ENCODE measurements at regions not wholly inside any gene's neighbourhood (a gene's known extent, or its start where the extent isn't known, plus 50 kb on each side); places are given as distances from the start of the nearest gene placed in this dataset.
A peak's percentile ranks its signal among the peaks of the same experiment; 100 is the strongest.

DNA sequence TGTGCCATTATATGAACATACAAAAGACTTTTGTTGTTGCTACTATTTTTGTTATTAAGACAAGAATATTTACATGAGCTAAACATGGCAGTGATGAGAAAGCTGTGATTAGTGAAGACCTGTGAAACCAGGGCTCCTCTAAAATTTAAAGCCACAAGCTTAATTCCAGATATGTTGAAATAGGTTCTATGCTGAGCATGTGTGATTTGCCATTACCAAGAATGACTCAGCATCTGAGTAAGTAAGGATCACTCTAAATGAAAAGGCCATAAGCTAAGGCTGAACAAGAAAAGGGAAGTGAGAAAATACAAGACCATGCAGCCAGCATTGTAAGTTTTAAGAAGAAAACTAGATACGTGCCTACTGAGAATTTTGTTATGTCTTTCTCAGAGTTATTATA is 75.9 kb upstream of the CAMK2D start (continued):
- peak; percentile 79 for TF ChIP-seq JUNB (IDR thresholded peaks at IDR 0.05)
- no peak for TF ChIP-seq FOXK2 (IDR thresholded peaks at IDR 0.05)
- TF ChIP-seq ZNF207 (IDR thresholded peaks at IDR 0.05; ENCODE audit: borderline replicate concordance): no peak
- TF ChIP-seq KAT2A (conservative IDR thresholded peaks at IDR 0.05; ENCODE audit: control insufficient read depth, low read depth, low read length): no peak
- no peak for TF ChIP-seq HDAC2 (IDR thresholded peaks at IDR 0.05)
- TF ChIP-seq NFYA (IDR thresholded peaks at IDR 0.05; ENCODE audit: borderline replicate concordance, low read depth, low read length): no peak
- TF ChIP-seq ESRRA (IDR thresholded peaks at IDR 0.05; ENCODE audit: low read length): no peak
- no peak for TF ChIP-seq EZH2 (IDR thresholded peaks at IDR 0.05; ENCODE audit: borderline replicate concordance, control insufficient read depth, low read depth, low read length)

GRCh38 chr4:113835005-113835404 is 73.5 kb upstream of the CAMK2D start:
- Histone ChIP-seq H3K79me2 (ENCODE audit: control insufficient read depth, insufficient read depth, low read length) (no peaks in the 10 kb centered on the region), H3K4me1 (ENCODE audit: control insufficient read depth, insufficient read depth, low read length) (peaks cover 19% of the 10 kb centered on the region), H3K36me3 (ENCODE audit: control insufficient read depth in 2 of 2, insufficient read depth in 2 of 2, low read length in 1 of 2) (no peaks in the 10 kb centered on the region), H3K9me3 (replicated peaks; ENCODE audit: control insufficient read depth, insufficient read depth, low read length) (peaks cover 5% of the 10 kb centered on the region), H3K4me2 (ENCODE audit: control insufficient read depth, insufficient read depth) (no peak overlapping the region), H3K27ac (ENCODE audit: control insufficient read depth, insufficient read depth) (no peak overlapping the region), H3K27me3 (replicated peaks in 1 of 2; ENCODE audit: control insufficient read depth in 2 of 2, insufficient read depth in 2 of 2, low read length in 1 of 2) (no peaks in the 10 kb centered on the region), H2AFZ (ENCODE audit: control insufficient read depth, low read depth, low read length) (no peak overlapping the region), H3K9ac (ENCODE audit: control insufficient read depth, insufficient read depth, low read length) (no peak overlapping the region), H3K4me3 (no peak overlapping the region), H4K20me1 (ENCODE audit: control insufficient read depth, insufficient read depth) (no peaks in the 10 kb centered on the region)
- ChIA-PET SMC1A (ENCODE audit: uncharacterized antibody, unreplicated experiment) (interaction anchor here (0.6 to 8.9 kb wide), 6 partner anchors 9 to 236 kb away, joined by 3 to 150 read pairs (median 4); no protein-coding TSS in a partner anchor), CTCF (interaction anchor here (1.3 kb wide), 1 partner anchor 9 kb away, joined by 5 read pairs; no protein-coding TSS in a partner anchor), RAD21 (ENCODE audit: unreplicated experiment) (interaction anchor here (7.0 kb wide), 1 partner anchor 9 kb away, joined by 84 read pairs; no protein-coding TSS in a partner anchor), POLR2A (interaction anchor here (1.3 to 1.9 kb wide), 3 partner anchors 10 to 53 kb away, joined by 4 to 7 read pairs (median 4); no protein-coding TSS in a partner anchor)
- FAIRE-seq: no peak
- in situ Hi-C loops (cut with MboI): no loop called here
- no TSS peak for BruUV-seq (replicated peaks)
- no peak for DNase-seq (ENCODE audit: low read depth, low spot score)
- 100% methylated on average over 1 of the region's 1 CpG for WGBS (ENCODE audit: insufficient coverage, insufficient replicate concordance, low lambda C conversion rate, missing lambda C conversion rate)
- intact Hi-C loops (cut with micrococcal nuclease; ENCODE audit: unreplicated experiment): loop anchor here (5.0 to 10.0 kb wide), 3 partner anchors 53 to 770 kb away; no protein-coding TSS in a partner anchor
- no peak for ATAC-seq
- TF ChIP-seq MEF2B (IDR thresholded peaks at IDR 0.05; ENCODE audit: partially characterized antibody, poor library complexity, severe bottlenecking): no peak
- no peak for TF ChIP-seq MEF2A (IDR thresholded peaks at IDR 0.05; ENCODE audit: insufficient read depth, low read depth, low read length)
- no peak for TF ChIP-seq ETV6 (conservative IDR thresholded peaks at IDR 0.05 in 1 of 2, IDR thresholded peaks at IDR 0.05 in 1 of 2; ENCODE audit: borderline replicate concordance in 1 of 2, low read depth in 1 of 2)
- TF ChIP-seq MYB (IDR thresholded peaks at IDR 0.05; ENCODE audit: borderline replicate concordance, low read depth, low read length): no peak
- TF ChIP-seq USF2 (IDR thresholded peaks at IDR 0.05; ENCODE audit: borderline replicate concordance, low read depth, low read length): no peak
- no peak for TF ChIP-seq JUND (IDR thresholded peaks at IDR 0.05; ENCODE audit: low read depth, low read length)
- no peak for TF ChIP-seq FOXM1 (IDR thresholded peaks at IDR 0.05; ENCODE audit: low read depth, low read length)
- TF ChIP-seq CBX5 (IDR thresholded peaks at IDR 0.05; ENCODE audit: low read depth): no peak
- TF ChIP-seq CHD4 (IDR thresholded peaks at IDR 0.05): no peak
- TF ChIP-seq NKRF (conservative IDR thresholded peaks at IDR 0.05): no peak
- no peak for TF ChIP-seq MXI1 (IDR thresholded peaks at IDR 0.05; ENCODE audit: low read depth, low read length)
- TF ChIP-seq PAX8 (IDR thresholded peaks at IDR 0.05): no peak
